NCI-H446 treated with DMSO at 0.1 percent for 48 hours (cell line): ENCODE measurements at regions not wholly inside any gene's neighbourhood (a gene's known extent, or its start where the extent isn't known, plus 50 kb on each side); places are given as distances from the start of the nearest gene placed in this dataset.

Source experiments
- DNase-seq: peaks from one replicate; lab custom pipeline; 2025; lab: John Stamatoyannopoulos, UW

DNA sequence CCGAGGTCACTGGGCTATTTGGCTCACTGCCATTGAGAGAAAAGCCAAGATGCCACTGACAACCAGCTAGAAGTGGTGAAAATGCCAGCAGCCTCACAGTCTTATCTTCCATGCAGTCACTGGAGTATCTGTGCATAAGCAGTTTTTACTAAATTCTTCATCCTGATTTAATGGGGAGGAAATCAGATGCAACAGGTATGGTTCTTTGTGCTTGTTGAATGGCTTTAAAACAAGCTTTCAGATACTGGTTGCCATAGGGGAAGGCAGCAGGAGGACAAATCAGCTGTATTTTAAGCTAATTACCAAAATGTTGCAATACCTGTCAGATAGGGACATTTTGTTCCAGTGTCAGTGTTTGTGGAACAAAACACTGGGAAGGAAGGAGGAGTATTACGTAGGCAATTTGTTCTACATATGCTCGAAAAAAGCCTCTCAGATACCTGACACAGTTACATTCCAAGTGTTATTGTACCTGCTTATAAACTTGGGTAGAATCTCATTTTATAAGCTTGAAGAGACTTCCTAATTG lies 54.1 kb upstream of the ARHGAP5 start:
- DNase-seq: no peak

- DNase-seq: no peak
These were observed 53.6 kb upstream of the ARHGAP5 start for GRCh38 chr14:32023540-32023939.

DNA sequence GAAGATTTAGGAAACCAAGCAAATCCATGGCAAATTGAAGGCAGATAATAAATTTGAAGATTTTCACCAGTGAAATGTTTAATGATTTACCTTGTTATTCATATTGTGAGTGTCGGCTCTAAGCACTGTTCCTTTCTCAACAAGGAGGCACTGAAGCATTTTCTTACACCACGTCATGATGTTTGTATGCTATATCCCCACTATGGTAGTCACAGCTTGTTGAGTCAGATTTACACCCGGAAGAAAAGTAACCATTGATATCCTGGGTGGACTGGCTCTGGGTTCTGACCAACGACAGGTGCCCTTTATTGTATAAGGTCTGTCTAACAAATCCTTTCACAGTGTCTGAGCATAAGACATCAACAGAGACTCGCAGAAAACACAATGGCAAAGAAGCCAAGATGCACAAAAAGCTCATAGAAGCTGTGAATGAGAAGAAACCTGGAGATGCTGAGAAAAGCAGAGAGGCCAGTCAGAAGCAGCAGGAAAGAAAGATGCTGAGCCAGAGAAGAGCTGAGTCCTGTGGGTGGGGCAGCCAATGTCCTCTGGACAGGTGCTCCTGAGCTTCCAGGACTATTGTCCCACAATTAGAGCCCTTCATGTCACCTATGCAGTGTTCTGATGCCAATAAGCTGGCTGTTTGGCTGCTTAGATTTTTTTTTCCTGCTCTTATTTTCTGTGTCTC lies 49.7 kb upstream of the ARHGAP5 start:
- DNase-seq: no peak
